Ectodermal cell (in vitro differentiated cells): ENCODE measurements at regions not wholly inside any gene's neighbourhood (a gene's known extent, or its start where the extent isn't known, plus 50 kb on each side); places are given as distances from the start of the nearest gene placed in this dataset.
A peak's percentile ranks its signal among the peaks of the same experiment; 100 is the strongest.

Experiments used
- H3K27ac ChIP-seq: 2 replicates; pipeline ENCODE4 v1.7.0; 2013; ENCODE audit warnings: mild to moderate bottlenecking, low read depth, low read length; ENCODE audit not compliant: insufficient read depth, poor library complexity, severe bottlenecking
- H3K27me3 ChIP-seq: 2 replicates; pipeline ENCODE4 v1.7.0; 2013; ENCODE audit warnings: mild to moderate bottlenecking, low read length; ENCODE audit not compliant: insufficient read depth, control insufficient read depth, poor library complexity, severe bottlenecking
- H3K36me3 ChIP-seq: one replicate; pipeline ENCODE4 v1.7.0; 2013; ENCODE audit warnings: low read length; ENCODE audit not compliant: control insufficient read depth, insufficient read depth
- H3K4me1 ChIP-seq: one replicate; pipeline ENCODE4 v1.7.0; 2013; ENCODE audit warnings: low read length; ENCODE audit not compliant: control insufficient read depth, insufficient read depth
- H3K4me3 ChIP-seq: 2 replicates; pipeline ENCODE4 v1.7.0; 2013; ENCODE audit warnings: low read depth, low read length, control low read depth; ENCODE audit not compliant: insufficient read depth
- H3K9me3 ChIP-seq: 2 replicates; pipeline ENCODE4 v1.7.0; 2013; ENCODE audit warnings: mild to moderate bottlenecking, low read length, moderate library complexity; ENCODE audit not compliant: control insufficient read depth
- WGBS, 2 experiments: methylation state at CpG; one replicate each; pipeline ENCODE4 v1.1.7; 2013; ENCODE audit warnings: missing lambda C conversion rate in 2 of 2; 5-methylcytosine and 5-hydroxymethylcytosine counted together

- peaks cover 6% of the 10 kb centered on the region for H3K9me3 ChIP-seq
- no peaks in the 10 kb centered on the region for H3K27me3 ChIP-seq
- H3K27ac ChIP-seq = no peak overlapping the region
- WGBS, 2 experiments = 92 to 94% methylated on average over 3 of the region's 3 CpGs
- H3K36me3 ChIP-seq = no peaks in the 10 kb centered on the region
- H3K4me3 ChIP-seq = no peak overlapping the region
- no peaks in the 10 kb centered on the region for H3K4me1 ChIP-seq
Measured at GRCh38 chr18:27685091-27685490, 491.8 kb downstream of the CDH2 start.

GRCh38 chr18:27674411-27674810, 489.3 kb upstream of the CHST9 start:
- Histone ChIP-seq H3K4me3 (no peak overlapping the region), H3K36me3 (no peaks in the 10 kb centered on the region), H3K27me3 (no peaks in the 10 kb centered on the region), H3K4me1 (no peaks in the 10 kb centered on the region), H3K9me3 (no peaks in the 10 kb centered on the region), H3K27ac (no peak overlapping the region)
- 93% methylated on average over 3 of the region's 3 CpGs for WGBS, 2 experiments

- H3K36me3 ChIP-seq = no peaks in the 10 kb centered on the region
- H3K4me1 ChIP-seq = peaks cover 5% of the 10 kb centered on the region
- H3K9me3 ChIP-seq = no peaks in the 10 kb centered on the region
- no peak overlapping the region for H3K4me3 ChIP-seq
- H3K27me3 ChIP-seq = no peaks in the 10 kb centered on the region
- 93% methylated on average over 27 of the region's 27 CpGs for WGBS, 2 experiments
- no peak overlapping the region for H3K27ac ChIP-seq
Measured at GRCh38 chr18:27673861-27674260, 488.8 kb upstream of the CHST9 start.

- Histone ChIP-seq H3K4me1 (peaks cover 32% of the 10 kb centered on the region), H3K4me3 (no peak overlapping the region), H3K36me3 (no peaks in the 10 kb centered on the region), H3K27ac (no peak overlapping the region), H3K27me3 (no peaks in the 10 kb centered on the region), H3K9me3 (no peaks in the 10 kb centered on the region)
- 94 to 100% methylated on average over 1 of the region's 1 CpG for WGBS, 2 experiments
Measured at GRCh38 chr18:27668158-27668557, 483.1 kb upstream of the CHST9 start.

GRCh38 chr18:27667064-27667463, 482.0 kb upstream of the CHST9 start:
- no peaks in the 10 kb centered on the region for H3K9me3 ChIP-seq
- H3K36me3 ChIP-seq = no peaks in the 10 kb centered on the region
- 92 to 97% methylated on average over 6 of the region's 6 CpGs for WGBS, 2 experiments
- no peak overlapping the region for H3K27ac ChIP-seq
- no peaks in the 10 kb centered on the region for H3K27me3 ChIP-seq
- no peak overlapping the region for H3K4me3 ChIP-seq
- H3K4me1 ChIP-seq = peaks cover 43% of the 10 kb centered on the region

- 80 to 82% methylated on average over 3 of the region's 3 CpGs for WGBS, 2 experiments
- no peaks in the 10 kb centered on the region for H3K27me3 ChIP-seq
- no peak overlapping the region for H3K27ac ChIP-seq
- H3K4me3 ChIP-seq = no peak overlapping the region
- H3K4me1 ChIP-seq = peaks cover 51% of the 10 kb centered on the region
- no peaks in the 10 kb centered on the region for H3K36me3 ChIP-seq
- H3K9me3 ChIP-seq = no peaks in the 10 kb centered on the region
Measured at GRCh38 chr18:27666016-27666415, 480.9 kb upstream of the CHST9 start.

- H3K9me3 ChIP-seq = no peaks in the 10 kb centered on the region
- H3K4me1 ChIP-seq = peaks cover 57% of the 10 kb centered on the region
- H3K27me3 ChIP-seq = no peaks in the 10 kb centered on the region
- no peaks in the 10 kb centered on the region for H3K36me3 ChIP-seq
- H3K27ac ChIP-seq = no peak overlapping the region
- H3K4me3 ChIP-seq = no peak overlapping the region
- 24 to 31% methylated on average over 4 of the region's 5 CpGs for WGBS, 2 experiments
Measured at GRCh38 chr18:27665264-27665799, 480.2 kb upstream of the CHST9 start.

GRCh38 chr18:27662949-27663348, 477.8 kb upstream of the CHST9 start:
- WGBS, 2 experiments = 94 to 97% methylated on average over 4 of the region's 4 CpGs
- Histone ChIP-seq H3K27me3 (no peaks in the 10 kb centered on the region), H3K36me3 (no peaks in the 10 kb centered on the region), H3K4me1 (peaks cover 50% of the 10 kb centered on the region), H3K27ac (peak overlapping the region; percentile 90), H3K9me3 (no peaks in the 10 kb centered on the region), H3K4me3 (no peak overlapping the region)

GRCh38 chr18:27662537-27662936, 477.4 kb upstream of the CHST9 start:
- H3K4me1 ChIP-seq = peaks cover 47% of the 10 kb centered on the region
- peak overlapping the region; percentile 90 for H3K27ac ChIP-seq
- H3K36me3 ChIP-seq = no peaks in the 10 kb centered on the region

GRCh38 chr18:27661320-27662018, 476.4 kb upstream of the CHST9 start:
- 35 to 40% methylated on average over 8 of the region's 8 CpGs for WGBS, 2 experiments
- Histone ChIP-seq H3K36me3 (no peaks in the 10 kb centered on the region), H3K9me3 (no peaks in the 10 kb centered on the region), H3K27me3 (no peaks in the 10 kb centered on the region), H3K4me1 (peaks cover 41% of the 10 kb centered on the region), H3K4me3 (no peak overlapping the region), H3K27ac (peak overlapping the region; percentile 90)

More at GRCh38 chr18:27662537-27662936, 477.4 kb upstream of the CHST9 start:
- Histone ChIP-seq H3K4me3 (no peak overlapping the region), H3K9me3 (no peaks in the 10 kb centered on the region), H3K27me3 (no peaks in the 10 kb centered on the region)
